Ovary (tissue), 3 donors: ENCODE measurements at regions not wholly inside any gene's neighbourhood (a gene's known extent, or its start where the extent isn't known, plus 50 kb on each side); places are given as distances from the start of the nearest gene placed in this dataset.

ENCODE experiments used
- EP300 ChIP-seq: sonication (generic); formaldehyde crosslinking; IDR thresholded peaks from one replicate; pipeline ENCODE4 v1.6.1; 2017; ENCODE audit warnings: antibody characterized with exemption
- POLR2A ChIP-seq: fragments of 450-650 bp; IDR thresholded peaks from one replicate; pipeline ENCODE4 v1.6.1; 2017; ENCODE audit warnings: antibody characterized with exemption, mild to moderate bottlenecking, moderate library complexity
- TF ChIP-seq, protein P1 (sequence below), 3 donors: fragments of 450-650 bp in 2 of 3; fragments of 200-600 bp in 1 of 3; IDR thresholded peaks; one replicate each; pipeline versions ENCODE4 v1.5.1 to v1.8.0; 2016 to 2022; ENCODE audit warnings: antibody characterized with exemption in 3 of 3, mild to moderate bottlenecking in 1 of 3
- donor health status: DM: no; HTN: no; CAD: no.

- TF ChIP-seq, protein P1, sequence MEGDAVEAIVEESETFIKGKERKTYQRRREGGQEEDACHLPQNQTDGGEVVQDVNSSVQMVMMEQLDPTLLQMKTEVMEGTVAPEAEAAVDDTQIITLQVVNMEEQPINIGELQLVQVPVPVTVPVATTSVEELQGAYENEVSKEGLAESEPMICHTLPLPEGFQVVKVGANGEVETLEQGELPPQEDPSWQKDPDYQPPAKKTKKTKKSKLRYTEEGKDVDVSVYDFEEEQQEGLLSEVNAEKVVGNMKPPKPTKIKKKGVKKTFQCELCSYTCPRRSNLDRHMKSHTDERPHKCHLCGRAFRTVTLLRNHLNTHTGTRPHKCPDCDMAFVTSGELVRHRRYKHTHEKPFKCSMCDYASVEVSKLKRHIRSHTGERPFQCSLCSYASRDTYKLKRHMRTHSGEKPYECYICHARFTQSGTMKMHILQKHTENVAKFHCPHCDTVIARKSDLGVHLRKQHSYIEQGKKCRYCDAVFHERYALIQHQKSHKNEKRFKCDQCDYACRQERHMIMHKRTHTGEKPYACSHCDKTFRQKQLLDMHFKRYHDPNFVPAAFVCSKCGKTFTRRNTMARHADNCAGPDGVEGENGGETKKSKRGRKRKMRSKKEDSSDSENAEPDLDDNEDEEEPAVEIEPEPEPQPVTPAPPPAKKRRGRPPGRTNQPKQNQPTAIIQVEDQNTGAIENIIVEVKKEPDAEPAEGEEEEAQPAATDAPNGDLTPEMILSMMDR (IDR thresholded peaks at IDR 0.05): no peak
- TF ChIP-seq POLR2A (no peak), EP300 (no peak)
These were observed 270.2 kb upstream of the MVB12B start for GRCh38 chr9:126056312-126057021.
